ENCODE measurements at regions not wholly inside any gene's neighbourhood (a gene's known extent, or its start where the extent isn't known, plus 50 kb on each side); places are given as distances from the start of the nearest gene placed in this dataset.

DNA sequence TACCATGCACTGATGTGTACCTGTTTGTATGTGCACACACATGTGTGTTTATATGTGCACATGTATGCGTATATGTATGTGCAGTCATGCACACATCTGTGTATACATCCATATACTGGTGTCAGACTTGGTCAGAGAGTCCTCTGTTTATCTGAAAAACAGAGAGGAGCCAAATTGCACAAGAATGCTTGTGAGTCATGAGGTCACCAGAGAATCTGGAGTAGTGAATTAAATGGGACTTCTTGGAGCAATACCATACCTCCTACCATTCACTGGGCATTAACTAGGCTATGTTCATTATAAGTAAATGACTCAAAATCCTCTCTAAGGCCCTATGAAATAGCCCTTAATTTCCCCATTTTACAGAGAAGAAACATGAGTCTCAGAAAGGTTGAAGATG, 272.1 kb upstream of the C1orf87 start:
- TF ChIP-seq, protein P1, sequence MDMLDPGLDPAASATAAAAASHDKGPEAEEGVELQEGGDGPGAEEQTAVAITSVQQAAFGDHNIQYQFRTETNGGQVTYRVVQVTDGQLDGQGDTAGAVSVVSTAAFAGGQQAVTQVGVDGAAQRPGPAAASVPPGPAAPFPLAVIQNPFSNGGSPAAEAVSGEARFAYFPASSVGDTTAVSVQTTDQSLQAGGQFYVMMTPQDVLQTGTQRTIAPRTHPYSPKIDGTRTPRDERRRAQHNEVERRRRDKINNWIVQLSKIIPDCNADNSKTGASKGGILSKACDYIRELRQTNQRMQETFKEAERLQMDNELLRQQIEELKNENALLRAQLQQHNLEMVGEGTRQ (IDR thresholded peaks at IDR 0.05; ENCODE audit: low read length), result no peak
- TF ChIP-seq RAD21 (IDR thresholded peaks at IDR 0.05 in 1 of 2, conservative IDR thresholded peaks at IDR 0.05 in 1 of 2; ENCODE audit: low read depth in 2 of 2, low read length in 2 of 2) (no peak), JUND (IDR thresholded peaks at IDR 0.05; ENCODE audit: low read length) (no peak), TAF1 (IDR thresholded peaks at IDR 0.05; ENCODE audit: low read depth, low read length) (no peak), POLR2AphosphoS5 (IDR thresholded peaks at IDR 0.05; ENCODE audit: low read depth, low read length) (no peak), TEAD4 (IDR thresholded peaks at IDR 0.05; ENCODE audit: low read depth, low read length) (no peak), EZH2 (IDR thresholded peaks at IDR 0.05; ENCODE audit: low read depth, low read length, severe bottlenecking) (no peak), EP300 (IDR thresholded peaks at IDR 0.05; ENCODE audit: borderline replicate concordance in 1 of 2, low read depth in 2 of 2, low read length in 2 of 2) (no peak), CEBPB (IDR thresholded peaks at IDR 0.05; ENCODE audit: low read depth, low read length) (no peak), POLR2A (IDR thresholded peaks at IDR 0.05; ENCODE audit: control extremely low read depth in 1 of 2, low read depth in 2 of 2, low read length in 2 of 2) (no peak), JUN (IDR thresholded peaks at IDR 0.05; ENCODE audit: low read depth, low read length) (no peak), FOSL1 (IDR thresholded peaks at IDR 0.05; ENCODE audit: insufficient read depth, low read depth, low read length) (no peak)
- TF ChIP-seq, protein P2, sequence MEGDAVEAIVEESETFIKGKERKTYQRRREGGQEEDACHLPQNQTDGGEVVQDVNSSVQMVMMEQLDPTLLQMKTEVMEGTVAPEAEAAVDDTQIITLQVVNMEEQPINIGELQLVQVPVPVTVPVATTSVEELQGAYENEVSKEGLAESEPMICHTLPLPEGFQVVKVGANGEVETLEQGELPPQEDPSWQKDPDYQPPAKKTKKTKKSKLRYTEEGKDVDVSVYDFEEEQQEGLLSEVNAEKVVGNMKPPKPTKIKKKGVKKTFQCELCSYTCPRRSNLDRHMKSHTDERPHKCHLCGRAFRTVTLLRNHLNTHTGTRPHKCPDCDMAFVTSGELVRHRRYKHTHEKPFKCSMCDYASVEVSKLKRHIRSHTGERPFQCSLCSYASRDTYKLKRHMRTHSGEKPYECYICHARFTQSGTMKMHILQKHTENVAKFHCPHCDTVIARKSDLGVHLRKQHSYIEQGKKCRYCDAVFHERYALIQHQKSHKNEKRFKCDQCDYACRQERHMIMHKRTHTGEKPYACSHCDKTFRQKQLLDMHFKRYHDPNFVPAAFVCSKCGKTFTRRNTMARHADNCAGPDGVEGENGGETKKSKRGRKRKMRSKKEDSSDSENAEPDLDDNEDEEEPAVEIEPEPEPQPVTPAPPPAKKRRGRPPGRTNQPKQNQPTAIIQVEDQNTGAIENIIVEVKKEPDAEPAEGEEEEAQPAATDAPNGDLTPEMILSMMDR (IDR thresholded peaks at IDR 0.05; ENCODE audit: control extremely low read depth in 1 of 3, insufficient read depth in 1 of 3, low read depth in 1 of 3, low read length in 3 of 3), result no peak
